T47D (cell line): ENCODE measurements at regions not wholly inside any gene's neighbourhood (a gene's known extent, or its start where the extent isn't known, plus 50 kb on each side); places are given as distances from the start of the nearest gene placed in this dataset.
A peak's percentile ranks its signal among the peaks of the same experiment; 100 is the strongest.

Experiments used
- DNase-seq, 2 experiments: peaks; one replicate each; pipeline versions ENCODE4 v3.0.0 to v3.0.0-alpha.2; 2011 to 2012; ENCODE audit warnings: low read depth in 1 of 2, low spot score in 1 of 2
- JUND ChIP-seq: IDR thresholded peaks from 2 replicates; pipeline ENCODE4 v1.6.1; 2012; ENCODE audit warnings: low read depth
- in situ Hi-C: cut with HindIII; loops from 2 replicates; pipeline ENCODE4 v1.10.0; 2016; ENCODE audit warnings: low sequenced_read_pairs, low pct_unique_long_range_greater_than_20kb

DNA sequence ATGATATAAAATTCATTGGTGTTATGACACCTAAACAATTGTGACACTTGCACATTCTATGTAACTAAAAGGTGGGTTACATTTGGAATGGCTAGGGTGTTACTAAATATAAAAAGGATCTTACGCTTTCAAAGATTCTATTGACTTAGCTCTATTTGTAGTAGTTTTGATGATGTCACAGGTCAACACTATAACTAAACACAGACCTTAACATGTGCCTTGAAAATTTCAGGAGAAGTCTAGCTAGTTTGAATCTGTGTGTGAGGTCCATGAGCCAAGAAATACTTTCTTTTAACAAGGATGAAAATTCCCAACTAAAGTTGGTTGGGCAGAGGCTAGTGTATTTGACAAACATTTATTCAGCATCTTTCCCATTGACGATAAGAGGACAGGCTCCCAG lies 298.0 kb downstream of the GPAT3 start:
- in situ Hi-C loops: no loop called here
- DNase-seq: no peak
- TF ChIP-seq JUND: no peak

DNA sequence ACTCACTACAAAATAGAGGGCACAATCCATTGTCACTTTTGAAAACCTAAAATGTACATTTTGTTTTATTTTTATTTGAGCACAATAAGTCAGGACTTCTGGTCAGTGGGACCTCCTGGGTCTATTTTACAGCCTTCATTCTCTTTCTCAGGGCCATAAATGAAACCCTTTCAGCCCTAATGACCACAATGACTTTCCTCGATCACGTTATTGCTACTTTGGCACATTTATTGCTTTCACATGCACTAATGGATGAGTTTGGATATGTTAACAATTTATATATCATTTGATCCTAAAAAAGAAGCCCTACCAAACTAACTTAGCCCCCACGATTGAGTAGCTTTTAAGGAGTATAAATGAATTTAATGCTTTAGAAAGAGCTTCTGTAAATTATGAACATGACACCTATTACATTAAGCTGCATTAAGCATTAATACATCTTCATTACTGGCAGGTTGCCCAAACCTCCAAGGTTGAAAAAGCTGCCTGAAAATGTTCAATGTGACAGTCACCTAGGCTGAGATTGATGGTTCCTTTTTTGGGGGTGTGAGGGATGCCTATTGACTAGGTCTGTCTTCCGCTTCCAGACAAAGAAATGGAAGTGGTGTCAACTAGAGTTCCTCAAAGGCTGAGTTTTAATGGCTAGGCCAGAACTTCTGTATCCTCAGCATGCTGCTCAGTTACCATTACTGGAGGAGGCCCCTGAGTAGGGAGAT lies 296.4 kb downstream of the GPAT3 start:
- TF ChIP-seq JUND: no peak
- no peak for DNase-seq
- in situ Hi-C loops: no loop called here

DNA sequence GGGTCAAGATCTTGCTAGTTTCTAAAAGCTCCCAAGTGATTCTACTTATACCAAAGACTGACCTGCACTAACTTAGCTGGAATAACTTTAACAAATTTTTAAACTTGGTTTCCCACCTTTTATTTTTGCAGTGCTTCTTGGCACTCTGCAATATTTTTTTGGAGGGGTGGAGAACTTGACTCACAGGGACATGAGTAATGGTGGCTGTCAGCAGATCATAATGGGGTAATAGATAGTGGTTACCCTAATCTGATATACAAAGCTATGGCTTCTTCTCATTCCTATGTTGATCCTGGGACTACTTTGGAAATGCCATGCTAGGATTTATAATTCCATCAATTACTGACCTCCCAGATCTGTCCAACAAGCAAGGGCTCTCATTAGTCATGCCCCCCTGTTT lies 295.7 kb downstream of the GPAT3 start:
- in situ Hi-C loops: no loop called here
- no peak for TF ChIP-seq JUND
- DNase-seq: no peak

DNA sequence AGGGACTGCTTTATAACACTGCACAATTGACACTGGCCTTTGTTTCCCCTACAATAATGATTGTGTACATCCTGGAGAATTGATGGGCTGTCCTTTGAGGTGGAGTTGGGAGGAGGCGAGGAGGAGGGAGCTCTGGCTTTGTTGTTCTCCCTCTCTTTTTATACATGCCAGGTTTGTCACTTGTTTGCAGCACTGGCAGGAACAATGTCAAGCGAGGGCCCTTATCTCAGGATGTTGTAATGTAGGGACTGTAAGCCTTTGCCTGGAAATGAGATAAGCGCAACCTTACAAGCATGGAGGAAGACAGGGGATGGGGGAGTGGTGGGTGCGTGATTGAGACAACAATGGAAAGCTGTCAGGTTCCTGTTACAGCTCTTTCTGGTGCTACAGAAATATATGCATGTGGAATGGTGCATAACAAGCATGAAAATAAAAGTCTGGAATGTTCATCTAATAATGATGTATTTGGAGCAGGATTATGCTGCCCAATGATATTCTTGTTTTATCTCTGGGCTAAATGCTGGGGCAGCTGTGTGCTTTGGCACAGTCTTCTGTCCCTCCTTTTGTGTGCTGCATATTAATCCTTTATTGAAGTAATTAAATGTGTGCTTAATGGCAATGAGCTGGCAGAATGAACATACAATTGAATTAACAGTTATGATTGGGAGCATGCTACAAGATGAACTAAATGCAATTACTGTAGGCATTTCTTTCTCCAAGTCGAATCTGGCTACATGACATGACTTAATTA lies 294.4 kb downstream of the GPAT3 start:
- no peak for DNase-seq
- in situ Hi-C loops: no loop called here
- TF ChIP-seq JUND: no peak

GRCh38 chr4:83828601-83829000 lies 292.7 kb downstream of the GPAT3 start:
- in situ Hi-C loops: no loop called here
- no peak for TF ChIP-seq JUND
- DNase-seq: no peak

GRCh38 chr4:83821493-83821892 lies 285.6 kb downstream of the GPAT3 start:
- in situ Hi-C loops: no loop called here
- DNase-seq: no peak

GRCh38 chr4:83819582-83819981 lies 283.7 kb downstream of the GPAT3 start:
- no peak for DNase-seq
- in situ Hi-C loops: no loop called here
- TF ChIP-seq JUND: no peak

More at GRCh38 chr4:83821493-83821892, 285.6 kb downstream of the GPAT3 start:
- no peak for TF ChIP-seq JUND

- no peak for TF ChIP-seq JUND
- DNase-seq: no peak
- in situ Hi-C loops: no loop called here
Measured at GRCh38 chr4:83810428-83810827, 274.5 kb downstream of the GPAT3 start.

DNA sequence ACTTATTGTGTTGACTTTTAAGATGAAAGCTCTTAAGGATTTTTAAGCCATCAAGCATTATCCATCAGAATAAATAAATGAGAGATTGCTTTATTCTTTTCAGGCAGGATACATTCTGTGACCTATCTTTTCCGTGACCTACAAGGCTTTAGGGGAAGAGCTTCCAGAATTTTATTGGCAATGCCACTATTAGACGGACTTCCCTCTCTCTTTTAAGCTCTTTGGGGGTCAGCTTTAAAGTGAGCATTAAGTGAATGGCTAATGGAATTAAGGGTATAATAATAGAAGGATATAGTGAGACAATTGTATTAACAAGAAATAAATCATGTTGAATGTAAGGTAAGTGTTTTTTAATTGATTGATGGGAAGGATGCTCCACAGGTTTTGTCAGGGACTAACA lies 273.7 kb downstream of the GPAT3 start:
- no peak for TF ChIP-seq JUND
- in situ Hi-C loops: no loop called here
- DNase-seq: no peak

DNA sequence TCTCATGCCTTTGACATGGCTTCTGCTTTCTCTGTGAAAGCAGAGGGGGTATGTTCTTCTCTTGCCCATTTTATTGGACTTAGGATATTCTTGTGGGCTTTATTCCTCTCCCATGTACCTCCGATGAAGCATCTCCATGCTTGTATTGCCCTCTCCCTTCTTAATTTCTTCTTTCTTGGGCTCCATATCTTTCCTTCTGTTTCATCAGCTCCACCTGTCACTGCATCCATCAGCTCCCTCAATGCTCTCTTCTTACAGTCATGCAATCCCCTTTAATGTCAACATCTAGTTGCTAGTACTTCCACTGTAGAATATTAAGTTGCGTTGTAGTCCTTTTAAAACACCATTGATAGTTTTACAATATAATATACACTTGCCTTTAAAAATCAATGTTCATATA lies 257.6 kb downstream of the GPAT3 start:
- TF ChIP-seq JUND: no peak
- in situ Hi-C loops: no loop called here
- DNase-seq: no peak

DNA sequence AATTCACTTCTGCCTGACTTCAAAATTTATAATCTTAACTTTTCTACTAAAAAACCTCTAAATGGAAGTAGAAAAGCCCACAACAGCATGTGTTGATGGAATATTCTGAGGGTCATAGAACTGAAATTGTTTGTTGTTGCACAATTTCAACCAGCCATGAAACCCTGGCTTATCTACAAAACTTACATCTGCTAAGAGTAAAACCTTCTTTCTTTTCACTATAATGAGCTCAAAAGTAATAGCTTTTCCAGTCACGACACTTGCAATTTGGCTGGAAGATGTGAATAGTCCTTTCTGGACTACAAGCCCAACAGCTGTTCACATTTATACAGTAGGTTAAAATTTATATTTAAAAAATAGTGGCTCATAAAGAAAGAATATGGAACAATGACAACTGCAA lies 250.0 kb downstream of the GPAT3 start:
- in situ Hi-C loops: no loop called here
- no peak for TF ChIP-seq JUND
- DNase-seq: no peak

DNA sequence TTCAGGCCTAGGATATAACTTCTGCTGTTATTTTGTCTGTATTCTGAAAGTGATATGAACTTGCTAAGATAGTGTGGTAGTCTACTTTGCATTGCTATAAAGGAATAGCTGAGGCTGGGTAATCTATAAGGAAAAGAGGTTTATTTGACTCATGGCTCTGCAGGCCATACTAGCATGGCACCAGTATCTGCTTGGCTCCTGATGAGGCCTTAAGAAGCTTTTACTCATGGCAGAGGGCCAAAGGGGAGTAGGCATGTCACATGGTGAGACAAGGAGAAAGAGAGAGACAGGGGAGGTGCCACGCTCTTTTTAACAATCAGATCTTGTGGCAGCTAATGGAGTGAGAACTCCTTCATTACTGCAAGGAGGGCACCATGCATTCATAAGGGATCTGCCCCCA lies 247.3 kb downstream of the GPAT3 start:
- in situ Hi-C loops: no loop called here
- DNase-seq: no peak
- no peak for TF ChIP-seq JUND

- DNase-seq: peak in 1 of 2 experiments; percentile 10
- no peak for TF ChIP-seq JUND
- in situ Hi-C loops: no loop called here
Measured at GRCh38 chr4:83782591-83782990, 246.7 kb downstream of the GPAT3 start.
